ENCODE measurements at regions not wholly inside any gene's neighbourhood (a gene's known extent, or its start where the extent isn't known, plus 50 kb on each side); places are given as distances from the start of the nearest gene placed in this dataset.

DNA sequence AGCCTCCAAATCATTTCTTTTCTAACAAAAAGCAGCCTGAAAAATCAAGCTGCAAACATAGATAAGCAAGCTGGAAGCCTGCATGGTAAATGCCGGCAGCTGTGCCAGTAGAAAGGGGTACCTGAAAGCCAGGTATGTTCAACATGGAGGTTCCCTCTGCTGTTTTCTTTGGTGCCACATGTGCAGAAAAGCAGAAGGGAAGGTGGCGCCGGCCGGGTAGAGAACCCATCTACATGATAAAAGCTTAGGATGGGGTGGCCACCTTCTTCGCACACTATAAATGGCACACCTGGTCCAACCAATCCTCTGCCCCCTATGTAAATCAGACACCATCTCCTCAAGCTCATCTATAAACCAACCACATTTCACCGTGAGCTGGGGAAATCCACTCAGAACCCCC, 268.9 kb upstream of the IRX2 start:
- TF ChIP-seq, protein P1, sequence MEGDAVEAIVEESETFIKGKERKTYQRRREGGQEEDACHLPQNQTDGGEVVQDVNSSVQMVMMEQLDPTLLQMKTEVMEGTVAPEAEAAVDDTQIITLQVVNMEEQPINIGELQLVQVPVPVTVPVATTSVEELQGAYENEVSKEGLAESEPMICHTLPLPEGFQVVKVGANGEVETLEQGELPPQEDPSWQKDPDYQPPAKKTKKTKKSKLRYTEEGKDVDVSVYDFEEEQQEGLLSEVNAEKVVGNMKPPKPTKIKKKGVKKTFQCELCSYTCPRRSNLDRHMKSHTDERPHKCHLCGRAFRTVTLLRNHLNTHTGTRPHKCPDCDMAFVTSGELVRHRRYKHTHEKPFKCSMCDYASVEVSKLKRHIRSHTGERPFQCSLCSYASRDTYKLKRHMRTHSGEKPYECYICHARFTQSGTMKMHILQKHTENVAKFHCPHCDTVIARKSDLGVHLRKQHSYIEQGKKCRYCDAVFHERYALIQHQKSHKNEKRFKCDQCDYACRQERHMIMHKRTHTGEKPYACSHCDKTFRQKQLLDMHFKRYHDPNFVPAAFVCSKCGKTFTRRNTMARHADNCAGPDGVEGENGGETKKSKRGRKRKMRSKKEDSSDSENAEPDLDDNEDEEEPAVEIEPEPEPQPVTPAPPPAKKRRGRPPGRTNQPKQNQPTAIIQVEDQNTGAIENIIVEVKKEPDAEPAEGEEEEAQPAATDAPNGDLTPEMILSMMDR (IDR thresholded peaks at IDR 0.05 in 4 of 5, conservative IDR thresholded peaks at IDR 0.05 in 1 of 5), result no peak
- no peak for TF ChIP-seq POLR2A (IDR thresholded peaks at IDR 0.05)
